ENCODE measurements at regions not wholly inside any gene's neighbourhood (a gene's known extent, or its start where the extent isn't known, plus 50 kb on each side); places are given as distances from the start of the nearest gene placed in this dataset.
"Not testable (repeated sequence)": the region's sequence is repeated elsewhere in the genome, so short reads cannot be mapped to it uniquely, and the experiment has no call there.

DNA sequence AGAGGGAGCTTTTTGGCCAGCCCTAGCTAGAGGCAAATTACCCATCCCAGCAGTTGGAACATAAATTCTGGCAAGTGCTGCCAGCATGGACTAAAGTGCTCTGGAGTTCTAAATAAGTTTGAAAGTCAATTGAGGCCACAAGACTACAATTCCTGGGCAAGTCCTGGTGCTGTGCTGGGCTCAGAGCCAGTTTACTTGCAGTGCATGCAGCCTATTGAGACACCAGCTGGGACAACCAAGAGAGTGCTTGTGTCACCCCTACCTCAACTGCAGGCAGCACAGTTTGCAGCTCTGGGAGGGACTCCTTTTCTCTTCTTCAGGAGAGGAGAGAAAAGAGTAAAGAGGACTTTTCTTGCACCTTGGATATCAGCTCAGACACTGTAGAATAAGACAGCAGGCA is 277.2 kb upstream of the TMEFF2 start:
- Mint-ChIP-seq H3K4me3 (no peak overlapping the region), H3K9me3 (peaks cover 7% of the 10 kb centered on the region), H3K4me1 (no peaks in the 10 kb centered on the region), H3K27ac (no peak overlapping the region), H3K36me3 (no peaks in the 10 kb centered on the region)
- no peak for DNase-seq (ENCODE audit: low spot score in 2 of 2)
- ATAC-seq, result no peak

GRCh38 chr2:192469612-192470011 is 274.9 kb upstream of the TMEFF2 start:
- Mint-ChIP-seq H3K36me3 (no peaks in the 10 kb centered on the region), H3K4me3 (no peak overlapping the region), H3K4me1 (no peaks in the 10 kb centered on the region), H3K27ac (no peak overlapping the region), H3K9me3 (peaks cover 7% of the 10 kb centered on the region)
- ATAC-seq, result no peak
- DNase-seq (ENCODE audit: low spot score in 2 of 2), result no peak

DNA sequence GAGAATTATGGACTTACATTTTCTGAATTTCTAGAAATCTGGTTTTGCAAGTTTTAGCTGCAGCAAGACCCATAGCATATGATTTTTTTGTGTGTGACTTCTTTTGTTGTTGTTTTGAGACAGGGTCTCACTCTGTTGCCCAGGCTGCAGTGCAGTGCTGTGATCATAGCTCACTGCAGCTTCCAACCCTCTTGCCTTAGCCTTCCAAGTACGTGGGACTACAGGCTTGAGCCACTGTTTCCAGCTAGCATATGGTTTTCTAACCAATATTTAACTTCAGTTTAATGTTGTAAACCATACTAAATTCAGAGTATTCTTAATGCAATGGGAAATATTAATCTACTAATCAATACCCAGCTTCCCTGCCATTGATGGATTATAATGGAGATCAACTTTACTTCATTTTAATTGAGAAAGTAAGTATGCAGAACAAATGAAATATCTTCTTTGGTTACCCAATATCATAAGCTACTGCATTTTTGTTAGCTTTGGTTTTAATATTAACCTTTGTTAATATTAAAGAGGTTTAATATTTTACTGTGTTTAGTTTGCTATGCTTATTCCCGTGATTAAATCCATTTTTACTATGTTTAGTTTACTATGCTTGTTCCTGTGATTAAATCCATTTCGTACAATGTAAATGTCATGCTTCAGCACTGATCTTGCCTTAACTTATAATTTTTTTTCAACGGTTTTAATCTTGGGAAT is 273.4 kb upstream of the TMEFF2 start:
- no peak for ATAC-seq
- H3K4me3 Mint-ChIP-seq, result no peak overlapping the region
- H3K4me1 Mint-ChIP-seq, result no peaks in the 10 kb centered on the region
- H3K27ac Mint-ChIP-seq, result no peak overlapping the region
- H3K36me3 Mint-ChIP-seq, result no peaks in the 10 kb centered on the region
- no peaks in the 10 kb centered on the region for H3K9me3 Mint-ChIP-seq
- no peak for DNase-seq (ENCODE audit: low spot score in 2 of 2)

DNA sequence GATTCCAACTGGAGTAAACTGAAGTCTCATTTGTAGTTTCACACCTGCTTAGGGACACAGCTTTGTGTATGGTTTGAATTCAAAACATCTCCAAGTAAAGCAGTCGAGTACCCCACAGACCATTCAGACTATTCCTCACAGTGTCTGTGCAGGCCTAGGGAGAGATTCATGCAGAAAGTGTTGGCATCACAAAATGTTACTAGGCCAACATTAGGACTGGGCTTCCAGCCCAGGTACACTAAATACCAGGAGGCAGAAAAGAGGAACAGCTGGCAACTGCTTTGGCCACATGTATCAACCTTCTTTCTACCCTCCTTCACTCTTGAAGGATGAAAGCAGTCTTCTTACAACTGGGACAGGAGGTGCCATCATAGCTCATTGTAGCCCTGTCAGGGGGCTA is 270.4 kb upstream of the TMEFF2 start:
- no peak for DNase-seq (ENCODE audit: low spot score in 2 of 2)
- H3K4me1 Mint-ChIP-seq, result no peaks in the 10 kb centered on the region
- no peak overlapping the region for H3K27ac Mint-ChIP-seq
- no peaks in the 10 kb centered on the region for H3K36me3 Mint-ChIP-seq
- no peak for ATAC-seq
- no peak overlapping the region for H3K4me3 Mint-ChIP-seq
- H3K9me3 Mint-ChIP-seq, result no peaks in the 10 kb centered on the region

- no peaks in the 10 kb centered on the region for H3K4me1 Mint-ChIP-seq
- no peak overlapping the region for H3K27ac Mint-ChIP-seq
- H3K4me3 Mint-ChIP-seq, result no peak overlapping the region
- H3K9me3 Mint-ChIP-seq, result no peaks in the 10 kb centered on the region
- ATAC-seq, result no peak
- no peak for DNase-seq (ENCODE audit: low spot score in 2 of 2)
- H3K36me3 Mint-ChIP-seq, result no peaks in the 10 kb centered on the region
Observed at GRCh38 chr2:192459422-192459821, 264.7 kb upstream of the TMEFF2 start.

DNA sequence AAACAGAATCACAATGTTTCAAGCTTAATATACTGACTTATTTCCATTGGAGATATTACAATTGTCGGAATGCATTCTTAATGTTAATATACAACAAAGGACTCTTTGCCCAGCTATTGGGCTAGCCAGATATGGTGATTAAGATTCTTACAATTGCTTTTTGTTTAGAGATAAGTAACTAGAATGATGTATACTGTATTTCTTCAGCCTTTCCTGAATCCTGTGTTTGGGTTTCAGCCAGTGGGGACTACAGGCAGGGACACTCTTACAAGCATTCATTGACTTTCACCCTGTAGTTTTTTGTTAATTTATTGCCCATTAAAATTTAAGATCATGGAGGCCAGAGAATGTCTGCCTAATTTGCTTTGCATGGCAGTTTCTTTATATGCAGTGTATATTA is 254.1 kb upstream of the TMEFF2 start:
- ATAC-seq, result no peak
- no peak for DNase-seq (ENCODE audit: low spot score in 2 of 2)
- Mint-ChIP-seq H3K4me1 (no peaks in the 10 kb centered on the region), H3K4me3 (no peak overlapping the region), H3K9me3 (peaks cover 16% of the 10 kb centered on the region), H3K27ac (no peak overlapping the region), H3K36me3 (no peaks in the 10 kb centered on the region)

- Mint-ChIP-seq H3K4me1 (no peaks in the 10 kb centered on the region), H3K9me3 (peaks cover 8% of the 10 kb centered on the region), H3K4me3 (no peak overlapping the region), H3K27ac (no peak overlapping the region), H3K36me3 (no peaks in the 10 kb centered on the region)
- ATAC-seq (no peak), DNase-seq (ENCODE audit: low spot score in 2 of 2) (no peak)
Observed at GRCh38 chr2:192444286-192444838, 249.6 kb upstream of the TMEFF2 start.

DNA sequence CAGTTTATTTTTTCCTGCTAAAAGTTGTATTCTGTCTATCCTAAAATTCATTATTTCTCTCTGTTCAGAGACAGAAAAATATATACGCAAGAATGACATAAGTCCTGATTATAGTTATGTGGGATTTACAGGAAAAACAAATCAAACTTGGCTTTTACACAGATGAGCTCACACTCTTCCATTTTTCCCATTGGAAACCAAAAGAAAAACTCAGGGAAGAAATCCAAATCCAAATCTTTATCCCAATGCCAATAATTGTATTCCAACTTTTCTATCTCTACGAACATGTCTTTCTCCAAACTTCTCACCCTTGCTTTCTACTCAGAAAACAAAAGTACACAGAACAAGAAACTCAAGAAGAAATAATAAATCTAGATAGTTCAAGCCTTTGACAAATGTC is 249.1 kb upstream of the TMEFF2 start:
- H3K27ac Mint-ChIP-seq, result no peak overlapping the region
- no peaks in the 10 kb centered on the region for H3K36me3 Mint-ChIP-seq
- H3K9me3 Mint-ChIP-seq, result peaks cover 7% of the 10 kb centered on the region
- DNase-seq (ENCODE audit: low spot score in 2 of 2) (no peak), ATAC-seq (no peak)
- no peaks in the 10 kb centered on the region for H3K4me1 Mint-ChIP-seq
- H3K4me3 Mint-ChIP-seq, result no peak overlapping the region

DNA sequence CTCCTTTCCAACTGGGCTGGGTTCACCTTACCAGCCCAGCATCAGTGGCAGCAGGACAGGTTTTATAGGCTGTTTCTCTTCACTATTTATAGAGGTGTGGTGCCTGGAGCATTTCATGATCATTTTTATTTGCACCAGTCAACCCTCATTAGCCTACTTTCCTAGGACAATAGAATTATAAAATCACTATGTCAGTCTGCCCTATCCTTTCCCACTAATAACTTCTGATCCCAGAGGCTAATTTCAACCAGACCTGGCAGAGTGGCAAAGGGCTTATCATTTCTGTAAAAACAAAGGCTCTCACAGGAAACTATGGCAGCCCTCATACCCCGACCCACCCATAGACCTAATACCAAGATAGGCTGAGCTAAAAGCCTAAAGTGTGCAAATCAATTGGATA is 243.5 kb upstream of the TMEFF2 start:
- Mint-ChIP-seq H3K4me1 (no peaks in the 10 kb centered on the region), H3K36me3 (no peaks in the 10 kb centered on the region), H3K4me3 (no peak overlapping the region), H3K27ac (no peak overlapping the region), H3K9me3 (no peaks in the 10 kb centered on the region)
- no peak for ATAC-seq
- DNase-seq (ENCODE audit: low spot score in 2 of 2), result no peak

DNA sequence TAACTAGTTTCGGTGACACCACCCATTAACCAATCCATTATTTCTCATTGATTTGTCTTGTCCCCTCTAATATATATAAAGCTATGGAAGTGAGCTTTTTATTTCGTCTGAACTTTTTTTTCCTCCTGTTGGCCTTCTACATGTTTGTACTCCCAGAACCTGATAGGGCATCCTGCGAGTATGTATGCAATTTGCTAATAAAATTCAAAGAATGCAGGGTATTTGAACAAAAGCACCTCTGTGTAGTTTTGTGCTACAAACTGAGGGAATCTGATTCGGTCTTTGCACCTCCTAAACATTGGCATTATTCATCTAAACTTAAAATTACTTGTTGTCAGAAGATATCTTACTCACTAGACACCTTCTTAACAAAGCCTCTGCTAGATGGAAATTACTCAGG is 242.9 kb upstream of the TMEFF2 start:
- Mint-ChIP-seq H3K36me3 (no peaks in the 10 kb centered on the region), H3K4me1 (no peaks in the 10 kb centered on the region), H3K27ac (no peak overlapping the region), H3K4me3 (no peak overlapping the region), H3K9me3 (no peaks in the 10 kb centered on the region)
- ATAC-seq (no peak), DNase-seq (ENCODE audit: low spot score in 2 of 2) (no peak)

DNA sequence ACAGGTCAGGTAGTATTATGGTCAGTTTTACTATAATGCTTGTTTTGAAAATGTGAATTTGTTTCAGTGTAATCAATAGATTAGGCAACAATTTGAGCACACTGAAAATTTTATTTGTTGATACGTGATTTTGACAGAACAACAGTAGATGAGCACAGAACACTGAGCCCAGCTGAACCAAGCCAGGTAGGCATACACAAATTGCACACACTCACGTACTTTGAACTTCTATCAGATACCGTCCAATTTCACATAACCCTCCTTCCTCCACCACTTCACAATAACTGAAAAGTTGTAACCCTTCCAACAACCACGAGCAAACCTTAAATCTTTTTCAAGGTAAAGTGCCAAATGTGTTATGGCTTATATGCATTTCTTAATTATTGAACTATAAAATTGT is 229.5 kb upstream of the TMEFF2 start:
- DNase-seq (ENCODE audit: low spot score in 2 of 2) (no peak), ATAC-seq (no peak)
- Mint-ChIP-seq H3K4me3 (no peak overlapping the region), H3K4me1 (no peaks in the 10 kb centered on the region), H3K27ac (no peak overlapping the region), H3K36me3 (no peaks in the 10 kb centered on the region), H3K9me3 (peaks cover 4% of the 10 kb centered on the region)

- no peak for ATAC-seq
- Mint-ChIP-seq H3K4me3 (no peak overlapping the region), H3K9me3 (peaks cover 2% of the 10 kb centered on the region), H3K4me1 (no peaks in the 10 kb centered on the region), H3K36me3 (no peaks in the 10 kb centered on the region), H3K27ac (no peak overlapping the region)
- DNase-seq (ENCODE audit: low spot score in 2 of 2), result no peak
Observed at GRCh38 chr2:192419786-192420185, 225.1 kb upstream of the TMEFF2 start.

DNA sequence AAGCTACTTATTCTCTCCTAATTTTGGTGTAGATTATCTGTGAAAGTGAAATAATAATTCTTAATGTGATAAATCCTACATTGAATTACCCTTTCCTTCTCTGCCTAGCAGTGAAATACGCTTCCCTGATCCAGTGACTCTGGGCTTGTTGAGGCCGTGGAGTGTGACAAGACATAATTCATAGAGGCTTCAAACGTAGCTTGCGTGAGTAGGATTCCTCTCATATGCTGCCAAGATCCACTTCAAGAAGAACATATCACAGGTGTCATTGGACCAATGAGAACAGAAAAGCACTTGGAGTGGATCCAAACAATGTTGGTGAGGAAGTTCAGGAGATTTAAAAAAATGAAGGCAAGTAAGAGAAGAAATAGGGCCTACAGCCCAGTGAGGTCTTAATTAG is 221.3 kb upstream of the TMEFF2 start:
- Mint-ChIP-seq H3K36me3 (no peaks in the 10 kb centered on the region), H3K9me3 (peaks cover 2% of the 10 kb centered on the region), H3K27ac (no peak overlapping the region), H3K4me3 (no peak overlapping the region), H3K4me1 (no peaks in the 10 kb centered on the region)
- DNase-seq (ENCODE audit: low spot score in 2 of 2) (no peak), ATAC-seq (no peak)

- no peak for DNase-seq (ENCODE audit: low spot score in 2 of 2)
- Mint-ChIP-seq H3K4me3 (no peak overlapping the region), H3K9me3 (no peaks in the 10 kb centered on the region), H3K36me3 (no peaks in the 10 kb centered on the region), H3K27ac (no peak overlapping the region), H3K4me1 (no peaks in the 10 kb centered on the region)
- ATAC-seq, result peak; percentile 39
Observed at GRCh38 chr2:192414794-192415193, 220.1 kb upstream of the TMEFF2 start.

GRCh38 chr2:192413812-192414681 is 219.3 kb upstream of the TMEFF2 start:
- Mint-ChIP-seq H3K9me3 (no peaks in the 10 kb centered on the region), H3K27ac (no peak overlapping the region), H3K4me1 (no peaks in the 10 kb centered on the region), H3K4me3 (no peak overlapping the region), H3K36me3 (no peaks in the 10 kb centered on the region)
- peak; percentile 45 for ATAC-seq
- no peak for DNase-seq (ENCODE audit: low spot score in 2 of 2)

GRCh38 chr2:192412866-192413265 is 218.1 kb upstream of the TMEFF2 start:
- not testable (repeated sequence) for H3K36me3 Mint-ChIP-seq; H3K27ac Mint-ChIP-seq; H3K4me1 Mint-ChIP-seq; ATAC-seq; DNase-seq (ENCODE audit: low spot score in 2 of 2); H3K9me3 Mint-ChIP-seq; H3K4me3 Mint-ChIP-seq
